Peyer's patch (tissue), 4 donors: ENCODE measurements at regions not wholly inside any gene's neighbourhood (a gene's known extent, or its start where the extent isn't known, plus 50 kb on each side); places are given as distances from the start of the nearest gene placed in this dataset.

Experiments
- POLR2A ChIP-seq, 2 donors: fragments of 450-650 bp; IDR thresholded peaks; one replicate each; pipeline ENCODE4 v1.5.1; 2017; ENCODE audit warnings: antibody characterized with exemption in 2 of 2, mild to moderate bottlenecking in 2 of 2, moderate library complexity in 2 of 2
- TF ChIP-seq, protein P1 (sequence below), 6 experiments: fragments of 450-650 bp in 4 of 6; fragments of 200-600 bp in 2 of 6; sonication (generic) in 1 of 6; IDR thresholded peaks; one replicate each; pipeline ENCODE4 v1.5.1; 2017 to 2019; ENCODE audit warnings: antibody characterized with exemption in 6 of 6, mild to moderate bottlenecking in 3 of 6, moderate library complexity in 1 of 6

DNA sequence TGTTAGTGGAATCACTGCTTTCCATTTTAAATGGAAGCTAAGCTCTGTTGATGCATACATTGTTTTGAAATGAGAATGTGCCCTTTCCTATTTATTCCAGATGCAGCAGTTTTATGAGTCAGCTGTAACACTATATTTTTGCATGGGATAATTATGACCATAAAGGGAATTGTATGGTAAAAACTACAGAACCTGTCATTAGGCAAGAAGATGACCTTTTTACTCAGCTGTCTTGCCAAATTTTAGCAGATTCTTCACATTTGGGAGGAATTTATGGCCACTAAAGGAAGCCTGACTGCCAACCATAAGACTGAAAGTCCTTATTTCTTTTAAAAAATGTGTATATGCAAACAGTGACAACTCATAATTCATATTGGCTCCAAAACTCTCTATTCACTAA, 356.3 kb upstream of the PRMT6 start:
- TF ChIP-seq, protein P1, sequence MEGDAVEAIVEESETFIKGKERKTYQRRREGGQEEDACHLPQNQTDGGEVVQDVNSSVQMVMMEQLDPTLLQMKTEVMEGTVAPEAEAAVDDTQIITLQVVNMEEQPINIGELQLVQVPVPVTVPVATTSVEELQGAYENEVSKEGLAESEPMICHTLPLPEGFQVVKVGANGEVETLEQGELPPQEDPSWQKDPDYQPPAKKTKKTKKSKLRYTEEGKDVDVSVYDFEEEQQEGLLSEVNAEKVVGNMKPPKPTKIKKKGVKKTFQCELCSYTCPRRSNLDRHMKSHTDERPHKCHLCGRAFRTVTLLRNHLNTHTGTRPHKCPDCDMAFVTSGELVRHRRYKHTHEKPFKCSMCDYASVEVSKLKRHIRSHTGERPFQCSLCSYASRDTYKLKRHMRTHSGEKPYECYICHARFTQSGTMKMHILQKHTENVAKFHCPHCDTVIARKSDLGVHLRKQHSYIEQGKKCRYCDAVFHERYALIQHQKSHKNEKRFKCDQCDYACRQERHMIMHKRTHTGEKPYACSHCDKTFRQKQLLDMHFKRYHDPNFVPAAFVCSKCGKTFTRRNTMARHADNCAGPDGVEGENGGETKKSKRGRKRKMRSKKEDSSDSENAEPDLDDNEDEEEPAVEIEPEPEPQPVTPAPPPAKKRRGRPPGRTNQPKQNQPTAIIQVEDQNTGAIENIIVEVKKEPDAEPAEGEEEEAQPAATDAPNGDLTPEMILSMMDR (IDR thresholded peaks at IDR 0.05) = no peak
- TF ChIP-seq POLR2A (IDR thresholded peaks at IDR 0.05) = no peak
